Kidney (tissue), 13 donors: ENCODE measurements at regions not wholly inside any gene's neighbourhood (a gene's known extent, or its start where the extent isn't known, plus 50 kb on each side); places are given as distances from the start of the nearest gene placed in this dataset.

ENCODE experiments used
- DNase-seq, 5 donors: peaks; one replicate each; pipeline ENCODE4 v3.0.0-alpha.2; 2013 to 2020
- FAIRE-seq: peaks from 2 replicates; lab custom pipeline; 2012; peaks lifted over from hg19 to GRCh38; lab: Jason Lieb, UNC
- H3K27ac ChIP-seq, 2 donors: one replicate each; pipeline ENCODE4 v1.7.0; 2013; ENCODE audit warnings: low read depth in 2 of 2, low read length in 2 of 2, inconsistent platforms in 1 of 2
- H3K27me3 ChIP-seq: one replicate; pipeline ENCODE4 v1.7.1; 2013; ENCODE audit warnings: low read length, inconsistent platforms; ENCODE audit not compliant: control insufficient read depth, insufficient read depth
- H3K36me3 ChIP-seq, 3 donors: one replicate each; pipeline versions ENCODE4 v1.7.0 to v1.7.1; 2013; ENCODE audit warnings: low read length in 3 of 3, control low read depth in 1 of 3, inconsistent platforms in 1 of 3; ENCODE audit not compliant: insufficient read depth in 3 of 3, control insufficient read depth in 2 of 3
- H3K4me1 ChIP-seq, 3 donors: one replicate each; pipeline versions ENCODE4 v1.7.0 to v1.7.1; 2013; ENCODE audit warnings: low read length in 3 of 3, inconsistent platforms in 1 of 3, low read depth in 1 of 3; ENCODE audit not compliant: control insufficient read depth in 2 of 3, insufficient read depth in 2 of 3
- H3K4me3 ChIP-seq, 3 donors: one replicate each; pipeline versions ENCODE4 v1.7.0 to v1.8.1; 2013; ENCODE audit warnings: low read length in 3 of 3, control low read depth in 1 of 3, inconsistent platforms in 1 of 3
- H3K9ac ChIP-seq, 3 donors: one replicate each; pipeline versions ENCODE4 v1.7.0 to v1.7.1; 2013; ENCODE audit warnings: low read length in 3 of 3, control low read depth in 1 of 3, inconsistent platforms in 1 of 3
- H3K9me3 ChIP-seq, 3 donors: one replicate each; pipeline versions ENCODE4 v1.7.0 to v1.7.1; 2013; ENCODE audit warnings: low read length in 3 of 3, control low read depth in 1 of 3, inconsistent platforms in 1 of 3; ENCODE audit not compliant: control insufficient read depth in 2 of 3, insufficient read depth in 1 of 3
- intact Hi-C: fragments of 100-400 bp; cut with DNase I; formaldehyde crosslinking; loops from one replicate; pipeline ENCODE4 v1.11.1; 2022
- TF ChIP-seq, protein P1 (sequence below): IDR thresholded peaks from 3 replicates; pipeline ENCODE4 v1.5.1; 2012; ENCODE audit warnings: mild to moderate bottlenecking, moderate library complexity, borderline replicate concordance; ENCODE audit not compliant: insufficient read depth; ENCODE audit errors: extremely low read depth
- donor health status: control.
- donor health status: control.
- donor health status: control.
- donor health status: control.
- donor health status: control.
- donor health status: DM: yes; HTN: yes; CAD: no.
- donor health status: Normal renal cell carcinoma (clear cell type).

GRCh38 chr7:17185690-17186070, 112.8 kb upstream of the AHR start:
- TF ChIP-seq, protein P1, sequence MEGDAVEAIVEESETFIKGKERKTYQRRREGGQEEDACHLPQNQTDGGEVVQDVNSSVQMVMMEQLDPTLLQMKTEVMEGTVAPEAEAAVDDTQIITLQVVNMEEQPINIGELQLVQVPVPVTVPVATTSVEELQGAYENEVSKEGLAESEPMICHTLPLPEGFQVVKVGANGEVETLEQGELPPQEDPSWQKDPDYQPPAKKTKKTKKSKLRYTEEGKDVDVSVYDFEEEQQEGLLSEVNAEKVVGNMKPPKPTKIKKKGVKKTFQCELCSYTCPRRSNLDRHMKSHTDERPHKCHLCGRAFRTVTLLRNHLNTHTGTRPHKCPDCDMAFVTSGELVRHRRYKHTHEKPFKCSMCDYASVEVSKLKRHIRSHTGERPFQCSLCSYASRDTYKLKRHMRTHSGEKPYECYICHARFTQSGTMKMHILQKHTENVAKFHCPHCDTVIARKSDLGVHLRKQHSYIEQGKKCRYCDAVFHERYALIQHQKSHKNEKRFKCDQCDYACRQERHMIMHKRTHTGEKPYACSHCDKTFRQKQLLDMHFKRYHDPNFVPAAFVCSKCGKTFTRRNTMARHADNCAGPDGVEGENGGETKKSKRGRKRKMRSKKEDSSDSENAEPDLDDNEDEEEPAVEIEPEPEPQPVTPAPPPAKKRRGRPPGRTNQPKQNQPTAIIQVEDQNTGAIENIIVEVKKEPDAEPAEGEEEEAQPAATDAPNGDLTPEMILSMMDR: no peak
- no peaks in the 10 kb centered on the region for H3K4me1 ChIP-seq
- no peaks in the 10 kb centered on the region for H3K27me3 ChIP-seq
- FAIRE-seq (no peak), DNase-seq (peak in 1 of 5 donors; percentile 5)
- H3K9ac ChIP-seq: no peak overlapping the region
- H3K9me3 ChIP-seq: no peaks in the 10 kb centered on the region
- H3K4me3 ChIP-seq: no peak overlapping the region
- no peak overlapping the region for H3K27ac ChIP-seq
- intact Hi-C loops: no loop called here
- no peaks in the 10 kb centered on the region for H3K36me3 ChIP-seq

DNA sequence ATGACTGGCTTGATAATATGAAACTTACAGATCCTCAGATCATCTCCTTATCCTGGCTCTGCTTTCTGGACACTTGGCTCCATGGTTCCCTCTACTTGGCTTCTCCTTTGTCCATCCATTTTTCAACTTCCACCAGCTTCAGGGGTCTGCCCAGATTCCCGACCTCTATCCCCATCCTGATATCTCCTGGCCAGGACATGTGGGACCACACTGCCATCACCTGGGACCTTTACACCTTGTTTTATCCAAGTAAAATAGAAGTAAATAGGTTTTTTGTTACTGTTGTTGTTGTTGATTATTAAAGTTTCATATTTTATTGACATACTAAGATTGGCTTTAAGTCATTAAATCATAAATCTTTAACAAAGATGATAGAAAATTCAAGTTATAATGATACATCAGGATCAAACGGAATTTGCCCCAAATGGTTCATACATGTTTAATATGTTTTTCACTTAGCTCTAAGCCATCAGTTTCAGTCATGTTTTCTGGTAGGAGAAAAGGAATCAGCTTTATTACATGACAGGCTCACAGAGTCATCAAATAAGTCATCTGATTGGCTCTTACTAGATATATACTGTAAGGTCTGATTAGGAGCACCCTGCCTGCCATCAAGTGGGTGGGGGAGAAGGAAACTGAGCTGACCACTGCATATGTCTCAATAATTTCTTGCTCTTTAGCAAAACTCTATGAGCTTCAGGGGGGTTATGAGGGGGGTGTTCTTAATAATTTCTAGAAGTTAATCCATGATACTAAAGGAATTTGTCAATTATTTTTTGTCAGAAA, 111.5 kb upstream of the AHR start:
- intact Hi-C loops: no loop called here
- no peak for DNase-seq
- H3K9ac ChIP-seq: no peak overlapping the region
- FAIRE-seq: no peak
- H3K9me3 ChIP-seq: no peaks in the 10 kb centered on the region
- H3K27me3 ChIP-seq: no peaks in the 10 kb centered on the region
- H3K36me3 ChIP-seq: no peaks in the 10 kb centered on the region
- no peak overlapping the region for H3K4me3 ChIP-seq
- H3K27ac ChIP-seq: no peak overlapping the region
- TF ChIP-seq, protein P1: no peak
- no peaks in the 10 kb centered on the region for H3K4me1 ChIP-seq

DNA sequence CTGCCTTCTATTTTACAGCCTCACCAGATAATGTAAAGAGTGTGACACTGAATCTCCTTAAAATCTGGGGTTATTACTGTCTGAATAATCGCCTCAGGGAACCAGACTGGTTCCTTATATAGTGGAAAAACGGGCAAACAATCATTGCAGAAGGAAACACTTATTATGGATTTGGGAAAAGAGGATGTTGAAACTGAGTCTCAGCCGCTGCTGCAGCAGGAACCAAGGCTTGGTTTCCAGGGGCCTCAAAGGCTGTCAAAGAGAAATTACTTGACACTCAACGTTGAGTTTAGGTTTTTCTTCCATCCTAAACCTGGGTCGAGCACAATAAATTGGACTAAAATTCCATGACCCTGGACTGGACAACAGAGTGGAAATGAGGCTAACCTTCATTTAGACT, 103.8 kb upstream of the AHR start:
- no peaks in the 10 kb centered on the region for H3K27me3 ChIP-seq
- no peak overlapping the region for H3K9ac ChIP-seq
- no peaks in the 10 kb centered on the region for H3K9me3 ChIP-seq
- H3K27ac ChIP-seq: no peak overlapping the region
- intact Hi-C loops: no loop called here
- DNase-seq (no peak), FAIRE-seq (no peak)
- no peaks in the 10 kb centered on the region for H3K36me3 ChIP-seq
- TF ChIP-seq, protein P1: no peak
- no peaks in the 10 kb centered on the region for H3K4me1 ChIP-seq
- H3K4me3 ChIP-seq: no peak overlapping the region
